ENCODE measurements at regions not wholly inside any gene's neighbourhood (a gene's known extent, or its start where the extent isn't known, plus 50 kb on each side); places are given as distances from the start of the nearest gene placed in this dataset.

- Histone ChIP-seq H3K14ac (ENCODE audit: low read length) (no peak overlapping the region), H3K4me2 (ENCODE audit: insufficient read depth, low read length, poor library complexity, severe bottlenecking) (no peak overlapping the region), H2AK5ac (ENCODE audit: low read depth, low read length) (no peak overlapping the region), H3K9me3 (replicated peaks in 1 of 2; ENCODE audit: control insufficient read depth in 2 of 2, insufficient read depth in 1 of 2, low read depth in 1 of 2, low read length in 2 of 2) (no peaks in the 10 kb centered on the region), H3K4me3 (ENCODE audit: low read length in 2 of 2) (no peak overlapping the region), H3K27ac (replicated peaks; ENCODE audit: low read length) (no peak overlapping the region), H2AFZ (ENCODE audit: low read length) (peak overlapping the region; percentile 53), H4K91ac (ENCODE audit: low read depth, low read length, poor library complexity) (no peak overlapping the region), H2BK12ac (ENCODE audit: low read length) (no peak overlapping the region), H2BK120ac (ENCODE audit: low read depth, low read length) (no peak overlapping the region), H3K36me3 (replicated peaks in 1 of 2; ENCODE audit: control insufficient read depth in 2 of 2, insufficient read depth in 2 of 2, low read length in 2 of 2) (no peaks in the 10 kb centered on the region), H3K79me1 (ENCODE audit: low read depth, low read length) (no peaks in the 10 kb centered on the region), H3K4me1 (ENCODE audit: control insufficient read depth in 2 of 2, insufficient read depth in 1 of 2, low read depth in 1 of 2, low read length in 2 of 2) (no peaks in the 10 kb centered on the region), H2BK15ac (ENCODE audit: low read length) (no peak overlapping the region), H3K23ac (ENCODE audit: low read depth, low read length, poor library complexity) (no peak overlapping the region), H3K4ac (ENCODE audit: low read length) (no peak overlapping the region), H3K9ac (ENCODE audit: low read depth, low read length, poor library complexity) (no peak overlapping the region), H3K27me3 (ENCODE audit: control insufficient read depth in 3 of 3, insufficient read depth in 3 of 3, low read depth in 1 of 3, low read length in 3 of 3) (no peaks in the 10 kb centered on the region), H3K18ac (ENCODE audit: low read length) (no peak overlapping the region), H4K8ac (ENCODE audit: low read depth, low read length) (no peak overlapping the region), H2BK5ac (ENCODE audit: low read length) (no peak overlapping the region)
- no peak for DNase-seq (ENCODE audit: low spot score)
- no CpG with 5 or more reads among the region's 3 CpGs for WGBS, 2 donors (ENCODE audit: extremely low coverage in 2 of 2, insufficient read length in 2 of 2, insufficient replicate concordance in 1 of 2)
These were observed 150.1 kb upstream of the TSC22D1 start for GRCh38 chr13:44726214-44726613.

DNA sequence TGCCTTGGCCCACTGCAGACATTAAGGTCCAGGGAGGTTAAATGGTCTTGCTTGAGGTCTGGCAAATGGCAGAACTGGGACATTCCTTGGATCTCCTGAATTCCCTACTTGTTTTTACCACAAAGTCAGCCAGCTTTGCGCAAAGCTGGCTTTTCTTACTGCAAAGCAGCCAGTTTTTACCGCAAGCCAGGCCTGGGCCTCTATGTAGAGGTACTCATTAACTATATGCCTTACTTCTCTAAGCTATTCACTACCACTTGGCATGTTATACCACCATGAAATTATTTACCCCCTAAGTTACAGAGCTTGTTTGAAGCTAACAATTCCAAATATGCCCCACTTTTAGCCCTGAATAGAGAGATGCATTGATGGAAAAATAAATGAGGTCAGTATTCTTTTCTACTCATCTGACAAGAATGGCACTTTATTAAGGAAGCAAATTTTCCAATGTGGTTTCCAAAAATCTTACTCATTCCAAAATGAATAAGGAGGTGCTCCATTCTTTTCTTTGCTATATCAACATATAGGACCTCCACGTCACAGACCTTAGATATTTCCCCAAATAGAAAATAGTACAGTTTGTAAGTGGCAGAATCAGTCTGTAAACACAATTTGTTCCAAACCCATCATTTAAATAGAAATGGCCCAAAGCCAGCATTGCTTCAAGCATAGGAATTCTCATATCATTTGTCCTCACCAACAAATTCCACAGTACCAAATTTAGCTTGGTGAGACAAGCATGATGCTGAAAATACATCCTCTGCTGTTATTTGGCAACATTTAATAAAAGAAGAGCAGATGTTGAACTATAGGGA is 143.9 kb upstream of the TSC22D1 start:
- Histone ChIP-seq H2BK15ac (ENCODE audit: low read length) (no peak overlapping the region), H3K18ac (ENCODE audit: low read length) (no peak overlapping the region), H4K91ac (ENCODE audit: low read depth, low read length, poor library complexity) (no peak overlapping the region), H3K14ac (ENCODE audit: low read length) (no peak overlapping the region), H3K9me3 (replicated peaks in 1 of 2; ENCODE audit: control insufficient read depth in 2 of 2, insufficient read depth in 1 of 2, low read depth in 1 of 2, low read length in 2 of 2) (no peaks in the 10 kb centered on the region), H2BK12ac (ENCODE audit: low read length) (no peak overlapping the region), H3K4me2 (ENCODE audit: insufficient read depth, low read length, poor library complexity, severe bottlenecking) (no peak overlapping the region), H3K27ac (replicated peaks; ENCODE audit: low read length) (no peak overlapping the region), H3K4me1 (ENCODE audit: control insufficient read depth in 2 of 2, insufficient read depth in 1 of 2, low read depth in 1 of 2, low read length in 2 of 2) (no peaks in the 10 kb centered on the region), H2AFZ (ENCODE audit: low read length) (no peak overlapping the region), H4K8ac (ENCODE audit: low read depth, low read length) (no peak overlapping the region), H2BK5ac (ENCODE audit: low read length) (no peak overlapping the region), H3K79me1 (ENCODE audit: low read depth, low read length) (no peaks in the 10 kb centered on the region), H3K4me3 (ENCODE audit: low read length in 2 of 2) (no peak overlapping the region), H3K23ac (ENCODE audit: low read depth, low read length, poor library complexity) (no peak overlapping the region), H3K27me3 (ENCODE audit: control insufficient read depth in 3 of 3, insufficient read depth in 3 of 3, low read depth in 1 of 3, low read length in 3 of 3) (no peaks in the 10 kb centered on the region), H3K4ac (ENCODE audit: low read length) (no peak overlapping the region), H3K9ac (ENCODE audit: low read depth, low read length, poor library complexity) (no peak overlapping the region), H2AK5ac (ENCODE audit: low read depth, low read length) (no peak overlapping the region), H3K36me3 (replicated peaks in 1 of 2; ENCODE audit: control insufficient read depth in 2 of 2, insufficient read depth in 2 of 2, low read length in 2 of 2) (no peaks in the 10 kb centered on the region), H2BK120ac (ENCODE audit: low read depth, low read length) (no peak overlapping the region)
- no CpG with 5 or more reads among the region's 3 CpGs for WGBS, 2 donors (ENCODE audit: extremely low coverage in 2 of 2, insufficient read length in 2 of 2, insufficient replicate concordance in 1 of 2)
- DNase-seq (ENCODE audit: low spot score) = no peak

DNA sequence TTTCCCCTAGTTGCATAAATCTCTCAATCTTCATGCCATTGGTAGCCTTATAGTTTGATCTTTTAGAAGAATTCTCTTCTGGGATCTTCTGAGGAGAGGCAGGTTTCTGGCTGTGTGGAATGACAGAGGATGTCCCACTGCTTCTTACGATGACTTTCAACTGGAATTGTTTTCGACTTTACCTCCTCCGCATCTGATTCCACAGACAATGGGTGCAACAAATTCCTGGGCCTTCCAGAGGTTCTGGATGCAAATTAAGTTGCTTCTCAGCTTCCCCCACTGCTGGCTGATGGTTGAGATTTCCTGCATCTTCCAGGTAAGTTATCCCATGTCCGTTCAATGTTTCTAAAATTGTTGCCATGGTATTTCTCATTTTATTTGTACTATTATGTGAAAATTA is 142.3 kb upstream of the TSC22D1 start:
- no peaks in the 10 kb centered on the region for H3K79me1 ChIP-seq (ENCODE audit: low read depth, low read length)

DNA sequence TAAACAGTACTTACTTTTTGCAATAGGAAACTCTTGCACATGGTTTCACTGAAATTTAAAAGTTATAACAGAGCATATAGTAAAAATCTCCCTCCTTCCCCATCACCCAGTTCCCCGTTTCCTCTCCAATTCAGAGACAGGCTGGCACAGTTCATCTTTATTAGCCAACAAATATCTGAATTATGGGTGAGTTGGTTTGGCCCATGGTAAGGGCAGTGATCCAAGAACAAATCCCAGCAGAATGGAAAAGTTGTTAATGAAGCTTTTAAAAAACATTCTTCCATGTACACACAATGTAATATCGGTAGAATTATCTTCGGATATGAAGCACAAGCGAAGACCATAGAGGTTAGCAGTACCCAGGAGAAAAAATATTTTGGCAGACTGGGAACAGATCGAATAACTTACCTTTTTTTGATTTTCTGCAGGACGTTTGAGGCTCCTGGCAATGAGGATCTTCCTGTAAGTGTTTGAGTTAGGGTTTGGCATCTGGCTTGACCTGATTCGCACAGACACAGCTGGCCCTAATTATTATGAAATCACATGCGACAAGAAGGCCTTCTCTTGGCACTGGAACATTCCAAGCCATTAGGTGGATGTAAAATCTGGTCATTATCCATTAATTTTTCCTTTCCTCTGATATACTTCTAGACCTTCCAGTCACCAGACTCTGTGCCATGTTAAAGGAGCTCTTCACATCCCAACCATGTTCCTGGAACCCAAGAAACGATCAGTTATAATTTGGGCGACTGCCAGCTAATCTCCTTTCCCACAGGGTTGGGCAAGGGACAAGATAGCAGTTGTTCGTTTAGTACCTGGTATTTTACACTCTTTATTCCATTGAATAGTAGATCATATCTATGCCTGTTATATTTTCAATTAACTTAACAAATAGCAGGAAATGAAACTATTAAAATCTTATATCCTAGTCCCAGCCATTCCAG is 139.4 kb upstream of the TSC22D1 start:
- Histone ChIP-seq H2AK5ac (ENCODE audit: low read depth, low read length) (no peak overlapping the region), H3K4me1 (ENCODE audit: control insufficient read depth in 2 of 2, insufficient read depth in 1 of 2, low read depth in 1 of 2, low read length in 2 of 2) (peaks cover 0 to 3% of the 10 kb centered on the region in 2 donors), H2BK120ac (ENCODE audit: low read depth, low read length) (no peak overlapping the region), H2AFZ (ENCODE audit: low read length) (no peak overlapping the region), H3K18ac (ENCODE audit: low read length) (no peak overlapping the region), H3K27ac (replicated peaks; ENCODE audit: low read length) (no peak overlapping the region), H3K23ac (ENCODE audit: low read depth, low read length, poor library complexity) (no peak overlapping the region), H3K9me3 (replicated peaks in 1 of 2; ENCODE audit: control insufficient read depth in 2 of 2, insufficient read depth in 1 of 2, low read depth in 1 of 2, low read length in 2 of 2) (no peaks in the 10 kb centered on the region), H4K91ac (ENCODE audit: low read depth, low read length, poor library complexity) (no peak overlapping the region), H2BK5ac (ENCODE audit: low read length) (no peak overlapping the region), H4K8ac (ENCODE audit: low read depth, low read length) (no peak overlapping the region), H3K4ac (ENCODE audit: low read length) (no peak overlapping the region), H2BK12ac (ENCODE audit: low read length) (no peak overlapping the region), H2BK15ac (ENCODE audit: low read length) (no peak overlapping the region), H3K9ac (ENCODE audit: low read depth, low read length, poor library complexity) (no peak overlapping the region), H3K36me3 (replicated peaks in 1 of 2; ENCODE audit: control insufficient read depth in 2 of 2, insufficient read depth in 2 of 2, low read length in 2 of 2) (no peaks in the 10 kb centered on the region), H3K14ac (ENCODE audit: low read length) (no peak overlapping the region), H3K4me2 (ENCODE audit: insufficient read depth, low read length, poor library complexity, severe bottlenecking) (no peak overlapping the region), H3K27me3 (ENCODE audit: control insufficient read depth in 3 of 3, insufficient read depth in 3 of 3, low read depth in 1 of 3, low read length in 3 of 3) (no peaks in the 10 kb centered on the region), H3K4me3 (ENCODE audit: low read length in 2 of 2) (no peak overlapping the region), H3K79me1 (ENCODE audit: low read depth, low read length) (no peaks in the 10 kb centered on the region)
- no CpG with 5 or more reads among the region's 11 CpGs for WGBS, 2 donors (ENCODE audit: extremely low coverage in 2 of 2, insufficient read length in 2 of 2, insufficient replicate concordance in 1 of 2)
- DNase-seq (ENCODE audit: low spot score) = no peak

More for the DNA sequence above, 142.3 kb upstream of the TSC22D1 start:
- H3K4me3 ChIP-seq (ENCODE audit: low read length in 2 of 2) = no peak overlapping the region
- no peak overlapping the region for H2AK5ac ChIP-seq (ENCODE audit: low read depth, low read length)
- H3K36me3 ChIP-seq (replicated peaks in 1 of 2; ENCODE audit: control insufficient read depth in 2 of 2, insufficient read depth in 2 of 2, low read length in 2 of 2) = no peaks in the 10 kb centered on the region
- H3K23ac ChIP-seq (ENCODE audit: low read depth, low read length, poor library complexity) = no peak overlapping the region
- no peak overlapping the region for H3K9ac ChIP-seq (ENCODE audit: low read depth, low read length, poor library complexity)
- H2BK120ac ChIP-seq (ENCODE audit: low read depth, low read length) = no peak overlapping the region
- no peak overlapping the region for H3K14ac ChIP-seq (ENCODE audit: low read length)
- no peak overlapping the region for H2BK15ac ChIP-seq (ENCODE audit: low read length)
- peaks cover 0 to 2% of the 10 kb centered on the region in 2 donors for H3K4me1 ChIP-seq (ENCODE audit: control insufficient read depth in 2 of 2, insufficient read depth in 1 of 2, low read depth in 1 of 2, low read length in 2 of 2)
- no peak overlapping the region for H3K4ac ChIP-seq (ENCODE audit: low read length)
- no peak overlapping the region for H4K91ac ChIP-seq (ENCODE audit: low read depth, low read length, poor library complexity)
- H3K9me3 ChIP-seq (replicated peaks in 1 of 2; ENCODE audit: control insufficient read depth in 2 of 2, insufficient read depth in 1 of 2, low read depth in 1 of 2, low read length in 2 of 2) = no peaks in the 10 kb centered on the region
- H3K27ac ChIP-seq (replicated peaks; ENCODE audit: low read length) = no peak overlapping the region
- H2BK5ac ChIP-seq (ENCODE audit: low read length) = no peak overlapping the region
- H2AFZ ChIP-seq (ENCODE audit: low read length) = no peak overlapping the region
- WGBS, 2 donors (ENCODE audit: extremely low coverage in 2 of 2, insufficient read length in 2 of 2, insufficient replicate concordance in 1 of 2) = no CpG with 5 or more reads among the region's 4 CpGs
- H4K8ac ChIP-seq (ENCODE audit: low read depth, low read length) = no peak overlapping the region
- H3K18ac ChIP-seq (ENCODE audit: low read length) = no peak overlapping the region
- no peak overlapping the region for H2BK12ac ChIP-seq (ENCODE audit: low read length)
- H3K27me3 ChIP-seq (ENCODE audit: control insufficient read depth in 3 of 3, insufficient read depth in 3 of 3, low read depth in 1 of 3, low read length in 3 of 3) = no peaks in the 10 kb centered on the region
- no peak for DNase-seq (ENCODE audit: low spot score)
- no peak overlapping the region for H3K4me2 ChIP-seq (ENCODE audit: insufficient read depth, low read length, poor library complexity, severe bottlenecking)
